ENCODE measurements at regions not wholly inside any gene's neighbourhood (a gene's known extent, or its start where the extent isn't known, plus 50 kb on each side); places are given as distances from the start of the nearest gene placed in this dataset.

DNA sequence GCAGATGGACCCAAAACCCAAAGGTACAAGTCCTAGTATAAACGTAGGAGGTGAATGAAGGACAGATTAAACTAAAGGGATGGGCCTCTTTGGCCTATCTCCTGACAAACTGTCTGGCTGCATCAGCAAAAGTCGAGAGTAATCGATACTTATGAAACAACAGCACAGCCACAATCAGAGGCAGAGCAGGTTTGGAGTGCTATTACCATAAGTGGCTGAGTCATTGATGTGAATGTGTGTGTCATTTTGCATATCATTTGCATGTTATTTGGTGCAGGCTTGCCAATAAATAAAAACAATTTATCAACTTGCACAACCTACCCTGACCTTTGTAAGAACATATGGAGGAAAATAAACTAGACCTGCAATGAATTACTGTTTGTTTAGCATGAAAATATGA lies 283.1 kb downstream of the NUF2 start:
- intact Hi-C loops (cut with DNase I; ENCODE audit: low total_unique reads) = no loop called here
- Histone ChIP-seq H3K27me3 (no peaks in the 10 kb centered on the region), H3K4me3 (no peak overlapping the region), H3K9me3 (no peaks in the 10 kb centered on the region), H3K4me1 (no peaks in the 10 kb centered on the region), H3K27ac (no peak overlapping the region), H3K36me3 (ENCODE audit: low read depth, missing control alignments) (no peaks in the 10 kb centered on the region)
- WGBS, 2 donors = 71 to 86% methylated on average over 3 of the region's 3 CpGs
- TF ChIP-seq, protein P1, sequence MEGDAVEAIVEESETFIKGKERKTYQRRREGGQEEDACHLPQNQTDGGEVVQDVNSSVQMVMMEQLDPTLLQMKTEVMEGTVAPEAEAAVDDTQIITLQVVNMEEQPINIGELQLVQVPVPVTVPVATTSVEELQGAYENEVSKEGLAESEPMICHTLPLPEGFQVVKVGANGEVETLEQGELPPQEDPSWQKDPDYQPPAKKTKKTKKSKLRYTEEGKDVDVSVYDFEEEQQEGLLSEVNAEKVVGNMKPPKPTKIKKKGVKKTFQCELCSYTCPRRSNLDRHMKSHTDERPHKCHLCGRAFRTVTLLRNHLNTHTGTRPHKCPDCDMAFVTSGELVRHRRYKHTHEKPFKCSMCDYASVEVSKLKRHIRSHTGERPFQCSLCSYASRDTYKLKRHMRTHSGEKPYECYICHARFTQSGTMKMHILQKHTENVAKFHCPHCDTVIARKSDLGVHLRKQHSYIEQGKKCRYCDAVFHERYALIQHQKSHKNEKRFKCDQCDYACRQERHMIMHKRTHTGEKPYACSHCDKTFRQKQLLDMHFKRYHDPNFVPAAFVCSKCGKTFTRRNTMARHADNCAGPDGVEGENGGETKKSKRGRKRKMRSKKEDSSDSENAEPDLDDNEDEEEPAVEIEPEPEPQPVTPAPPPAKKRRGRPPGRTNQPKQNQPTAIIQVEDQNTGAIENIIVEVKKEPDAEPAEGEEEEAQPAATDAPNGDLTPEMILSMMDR (IDR thresholded peaks at IDR 0.05) = no peak
- no peak for TF ChIP-seq POLR2A (IDR thresholded peaks at IDR 0.05)
- DNase-seq = no peak

DNA sequence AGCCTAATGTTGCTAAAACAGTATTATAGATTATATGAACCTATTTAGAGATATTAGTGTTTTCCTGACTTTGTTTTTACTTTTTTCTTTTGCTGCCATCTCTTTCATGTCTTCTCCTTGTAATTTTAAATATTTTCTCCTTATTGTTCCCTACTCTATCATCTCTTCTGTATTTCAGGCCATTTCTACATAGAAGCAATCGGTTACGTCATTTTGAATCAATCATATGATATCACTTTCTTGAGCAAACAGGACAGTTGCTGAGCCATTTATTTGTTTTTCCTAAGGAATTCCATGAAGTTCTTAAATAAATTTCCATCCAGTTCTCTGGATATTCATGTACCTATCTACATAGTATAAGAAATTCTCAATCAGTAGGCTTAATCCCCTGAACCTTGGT lies 287.2 kb downstream of the NUF2 start:
- no peak overlapping the region for H3K4me3 ChIP-seq
- no peaks in the 10 kb centered on the region for H3K27me3 ChIP-seq
- no peak for DNase-seq
- no peaks in the 10 kb centered on the region for H3K4me1 ChIP-seq
- intact Hi-C loops (cut with DNase I; ENCODE audit: low total_unique reads) = no loop called here
- TF ChIP-seq POLR2A (IDR thresholded peaks at IDR 0.05) = no peak
- TF ChIP-seq, protein P1 (IDR thresholded peaks at IDR 0.05) = no peak
- 90 to 96% methylated on average over 2 of the region's 2 CpGs for WGBS, 2 donors
- no peaks in the 10 kb centered on the region for H3K36me3 ChIP-seq (ENCODE audit: low read depth, missing control alignments)
- no peak overlapping the region for H3K27ac ChIP-seq
- no peaks in the 10 kb centered on the region for H3K9me3 ChIP-seq

DNA sequence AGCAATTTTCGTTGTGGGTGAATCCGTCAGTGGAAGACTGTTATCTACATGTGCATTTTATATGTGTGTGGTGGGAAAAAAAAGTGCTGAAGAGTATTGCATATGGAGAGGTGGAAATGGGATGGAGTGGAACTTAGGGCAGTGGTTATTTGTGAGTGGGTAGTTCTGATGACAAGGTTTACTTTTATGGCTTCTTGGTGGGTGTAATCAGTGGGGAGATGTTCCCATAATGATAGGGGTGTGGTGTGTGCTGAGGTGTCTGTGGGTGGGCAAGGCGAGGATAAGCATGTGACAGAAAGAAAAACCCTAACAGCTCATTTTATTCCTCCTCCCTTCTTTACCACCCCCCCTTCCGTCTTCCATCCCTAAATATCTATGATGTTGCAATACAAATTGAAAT lies 288.1 kb downstream of the NUF2 start:
- Histone ChIP-seq H3K4me3 (no peak overlapping the region), H3K27ac (no peak overlapping the region), H3K4me1 (no peaks in the 10 kb centered on the region), H3K9me3 (no peaks in the 10 kb centered on the region), H3K27me3 (no peaks in the 10 kb centered on the region), H3K36me3 (ENCODE audit: low read depth, missing control alignments) (no peaks in the 10 kb centered on the region)
- intact Hi-C loops (cut with DNase I; ENCODE audit: low total_unique reads) = no loop called here
- TF ChIP-seq POLR2A (IDR thresholded peaks at IDR 0.05) = no peak
- TF ChIP-seq, protein P1 (IDR thresholded peaks at IDR 0.05) = no peak
- DNase-seq = no peak
- WGBS, 2 donors = 60 to 68% methylated on average over 4 of the region's 4 CpGs

DNA sequence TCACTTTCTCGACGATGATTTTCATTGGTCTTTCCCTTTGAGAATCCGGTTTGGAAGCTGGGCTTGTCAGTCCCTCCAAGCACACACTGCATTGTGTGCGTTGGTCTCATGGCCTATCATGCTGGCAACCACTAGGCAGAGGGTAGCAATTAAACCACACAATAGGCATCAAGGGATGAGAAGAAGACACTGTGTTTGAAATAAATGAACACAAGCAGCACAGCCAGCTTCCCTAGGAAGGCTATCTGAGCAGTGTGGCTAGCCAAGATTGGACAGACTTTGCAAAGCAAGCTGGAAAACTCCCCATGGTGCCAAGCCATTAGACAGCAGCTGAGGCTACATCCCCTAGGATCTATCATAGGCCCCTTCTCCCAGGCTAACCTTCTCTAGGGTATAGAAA lies 288.7 kb downstream of the NUF2 start:
- TF ChIP-seq, protein P1 (IDR thresholded peaks at IDR 0.05) = no peak
- no peak for TF ChIP-seq POLR2A (IDR thresholded peaks at IDR 0.05)

DNA sequence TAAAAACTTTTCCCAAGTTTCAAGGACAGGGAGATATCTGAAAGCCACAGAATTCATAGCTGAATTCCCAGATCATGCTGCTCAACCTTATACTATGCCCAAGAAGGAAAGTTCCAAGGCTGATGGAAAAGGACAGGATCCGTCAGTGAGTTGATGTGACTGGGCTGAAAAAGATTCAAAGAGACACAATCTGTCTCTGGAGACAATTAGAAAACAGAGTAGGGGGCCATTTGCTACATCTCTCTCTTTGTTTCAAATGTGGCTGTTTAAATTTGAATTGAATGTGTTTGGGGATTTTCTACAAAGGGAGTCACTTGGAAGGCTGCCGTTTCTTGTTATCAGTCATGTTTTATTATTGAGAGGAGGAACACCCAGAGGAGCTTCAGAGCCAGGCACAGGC lies 292.6 kb downstream of the NUF2 start:
- DNase-seq = no peak
- H3K4me1 ChIP-seq = no peaks in the 10 kb centered on the region
- 12 to 31% methylated on average over 2 of the region's 2 CpGs for WGBS, 2 donors
- intact Hi-C loops (cut with DNase I; ENCODE audit: low total_unique reads) = no loop called here
- TF ChIP-seq POLR2A (IDR thresholded peaks at IDR 0.05) = no peak
- TF ChIP-seq, protein P1 (IDR thresholded peaks at IDR 0.05) = no peak
- no peaks in the 10 kb centered on the region for H3K27me3 ChIP-seq
- H3K4me3 ChIP-seq = no peak overlapping the region
- H3K27ac ChIP-seq = no peak overlapping the region
- no peaks in the 10 kb centered on the region for H3K9me3 ChIP-seq
- no peaks in the 10 kb centered on the region for H3K36me3 ChIP-seq (ENCODE audit: low read depth, missing control alignments)

More for the DNA sequence above, 288.7 kb downstream of the NUF2 start:
- 82 to 89% methylated on average over 4 of the region's 4 CpGs for WGBS, 2 donors
- Histone ChIP-seq H3K9me3 (no peaks in the 10 kb centered on the region), H3K36me3 (ENCODE audit: low read depth, missing control alignments) (no peaks in the 10 kb centered on the region), H3K27ac (no peak overlapping the region), H3K27me3 (no peaks in the 10 kb centered on the region), H3K4me3 (no peak overlapping the region), H3K4me1 (no peaks in the 10 kb centered on the region)
- DNase-seq = no peak
- intact Hi-C loops (cut with DNase I; ENCODE audit: low total_unique reads) = no loop called here

All from testis (tissue), 2 donors.